GM19025 (cell line): ENCODE measurements at regions not wholly inside any gene's neighbourhood (a gene's known extent, or its start where the extent isn't known, plus 50 kb on each side); places are given as distances from the start of the nearest gene placed in this dataset.
"Not testable (repeated sequence)": the region's sequence is repeated elsewhere in the genome, so short reads cannot be mapped to it uniquely, and the experiment has no call there.

Experiments
- ATAC-seq: cut with Tn5 transposase; IDR thresholded peaks from one replicate; pipeline ENCODE4 v1.9.1; 2021; ENCODE audit warnings: mild to moderate bottlenecking, low read depth, moderate library complexity; ENCODE audit not compliant: unreplicated experiment

DNA sequence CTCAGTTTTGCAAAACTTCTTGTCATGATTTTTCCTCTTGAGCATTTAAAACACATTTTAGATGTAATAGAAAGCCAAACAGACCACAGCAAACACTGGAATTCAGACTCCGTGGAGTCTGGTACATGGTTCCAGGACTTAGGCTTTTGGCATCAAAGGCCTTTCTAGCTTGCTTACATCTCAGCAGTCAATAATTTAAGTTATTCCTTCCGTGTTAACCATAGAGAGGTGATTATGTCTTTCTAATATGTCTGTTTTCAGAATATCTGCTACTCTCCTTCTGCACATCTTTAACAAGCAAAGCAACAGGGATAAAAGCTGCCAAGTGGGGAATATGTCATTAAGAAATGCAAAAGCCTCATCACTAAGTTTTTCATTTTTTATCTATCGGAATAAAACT is 171.7 kb upstream of the CRBN start:
- ATAC-seq, result no peak

DNA sequence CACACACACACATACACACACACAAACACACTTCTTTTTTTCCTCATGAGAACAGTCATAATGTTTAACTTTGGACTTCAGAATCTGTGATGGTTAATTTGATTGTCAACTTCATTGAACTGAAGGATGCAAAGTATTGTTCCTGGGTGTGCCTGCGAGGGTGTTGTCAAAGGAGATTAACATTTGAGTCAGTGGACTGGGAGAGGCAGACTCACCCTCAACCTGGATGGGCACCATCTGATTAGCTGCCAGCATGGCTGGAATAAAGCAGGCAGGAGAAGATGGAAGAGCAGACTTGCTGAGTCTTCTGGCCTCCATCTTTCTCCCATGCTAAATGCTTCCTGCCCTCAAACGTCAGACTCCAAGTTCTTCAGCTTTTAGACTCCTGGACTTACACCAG is 167.6 kb upstream of the CRBN start:
- not testable (repeated sequence) for ATAC-seq

GRCh38 chr3:3346556-3346955 is 167.1 kb upstream of the CRBN start:
- no peak for ATAC-seq

DNA sequence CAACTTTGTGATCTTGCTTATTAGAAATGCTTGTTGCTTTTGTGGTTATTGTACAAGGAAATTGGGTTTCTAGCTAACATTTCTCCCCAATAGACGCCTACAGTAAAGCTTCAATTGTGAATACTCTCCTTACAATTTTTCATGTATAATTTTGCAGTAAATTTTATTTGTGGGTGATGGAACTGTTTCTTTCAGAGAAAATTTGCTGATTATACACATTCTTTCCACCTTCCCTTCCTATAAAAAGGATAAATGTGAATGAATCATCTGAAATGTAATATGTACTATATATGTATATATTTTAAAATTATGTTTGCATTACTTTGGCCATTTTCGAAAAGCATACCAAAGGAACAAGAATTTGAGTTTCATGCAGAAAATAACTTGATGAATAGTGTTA is 162.7 kb upstream of the CRBN start:
- ATAC-seq, result no peak

DNA sequence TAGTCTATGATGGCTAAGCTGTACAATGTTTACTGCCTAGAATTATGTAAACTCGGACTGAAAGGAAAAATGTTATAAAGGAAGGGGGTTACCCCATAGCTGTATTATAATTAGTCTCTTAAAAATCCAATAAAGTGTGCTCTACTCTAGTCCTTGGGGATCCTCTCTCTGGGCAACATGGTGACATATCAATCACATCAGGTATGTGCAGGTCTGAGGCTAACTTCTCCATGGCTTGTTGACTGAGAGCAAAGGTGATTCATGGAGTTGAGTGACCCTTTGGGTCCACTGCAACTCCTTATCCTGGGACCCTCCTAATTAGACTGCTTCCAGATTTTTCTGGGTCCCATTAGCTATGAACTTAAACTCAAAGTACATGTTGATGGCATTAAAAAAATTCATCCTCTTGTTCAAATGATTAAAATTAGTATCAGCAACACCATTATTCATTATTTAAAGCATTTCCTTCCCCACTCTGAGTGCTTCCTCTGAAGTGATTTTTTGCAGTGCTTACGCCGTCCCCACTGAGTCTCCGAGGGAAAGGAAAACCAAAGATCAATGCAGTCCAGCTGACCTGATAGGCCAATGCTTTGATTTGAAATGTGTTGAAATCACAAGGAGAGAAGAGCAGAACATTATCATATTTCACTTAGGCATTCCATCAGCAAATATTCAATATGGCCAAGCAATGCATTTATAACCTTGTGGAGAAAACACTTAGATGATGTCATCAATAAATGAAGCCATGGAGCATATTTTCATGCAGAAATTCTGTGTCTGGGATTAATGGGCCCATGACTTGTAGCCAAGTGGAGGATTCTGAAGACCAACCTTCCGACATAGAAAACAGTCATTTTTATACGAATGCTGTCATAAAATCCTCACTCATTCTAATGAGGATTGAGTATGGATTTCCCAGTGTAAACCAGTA is 161.7 kb upstream of the CRBN start:
- no peak for ATAC-seq

DNA sequence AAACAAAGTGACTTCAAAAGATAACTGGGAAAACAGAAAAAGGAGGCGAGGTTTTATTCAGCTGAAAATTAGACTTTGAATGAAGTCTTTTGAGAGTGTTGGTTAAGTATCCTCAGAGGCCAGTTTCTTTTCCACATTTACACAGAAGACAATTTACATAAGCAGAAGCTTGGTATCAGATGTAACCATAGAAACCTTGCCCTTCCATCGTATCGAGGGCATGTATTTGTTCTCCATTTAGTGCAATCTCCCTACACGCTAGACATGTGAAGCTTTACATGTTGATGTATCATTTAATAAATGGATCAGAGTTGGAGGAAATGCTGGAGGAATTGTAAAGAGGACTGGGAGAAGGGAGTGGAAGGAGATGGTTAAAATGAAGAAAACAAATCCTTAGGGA is 161.0 kb upstream of the CRBN start:
- ATAC-seq, result no peak

GRCh38 chr3:3335903-3336302 is 156.4 kb upstream of the CRBN start:
- ATAC-seq, result no peak

DNA sequence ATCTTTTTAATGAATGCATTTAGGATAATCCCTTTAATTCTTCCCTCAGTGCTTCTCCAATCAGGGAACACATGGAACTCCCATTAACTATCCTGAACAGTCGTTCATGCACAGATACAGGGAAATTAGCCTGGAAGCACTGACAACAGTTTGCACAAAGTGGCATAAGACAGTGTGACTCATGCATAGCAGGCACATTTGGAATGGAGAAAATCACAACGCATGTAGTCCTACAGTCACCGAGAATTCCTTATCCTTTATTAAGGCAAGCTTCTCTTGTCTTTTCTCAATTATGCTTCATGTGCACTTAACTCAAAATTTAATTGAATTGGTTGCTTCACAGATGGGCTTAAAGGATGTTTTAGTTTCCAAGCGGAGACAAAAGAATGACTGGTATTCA is 155.0 kb upstream of the CRBN start:
- no peak for ATAC-seq

- no peak for ATAC-seq
Measured at GRCh38 chr3:3333571-3333970, 154.1 kb upstream of the CRBN start.

DNA sequence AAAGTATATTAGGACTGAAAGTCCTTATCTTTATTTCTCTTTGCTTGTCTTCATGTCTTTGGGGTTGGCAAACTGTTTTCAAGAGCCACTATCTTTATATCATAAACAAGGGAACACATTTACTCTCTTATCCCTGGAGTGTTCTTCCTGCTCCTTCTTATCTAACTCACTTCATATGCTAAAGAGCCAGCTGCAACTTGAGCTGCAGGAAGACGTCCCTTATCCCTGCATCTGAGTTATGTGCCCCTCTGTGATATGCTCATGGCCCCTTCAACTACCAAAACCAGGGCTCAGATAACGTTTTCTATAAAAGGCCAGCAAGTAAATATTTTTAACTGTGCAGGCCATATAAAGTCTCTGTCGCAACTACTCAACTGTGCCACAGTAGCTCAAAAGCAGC is 137.0 kb upstream of the CRBN start:
- ATAC-seq, result no peak

DNA sequence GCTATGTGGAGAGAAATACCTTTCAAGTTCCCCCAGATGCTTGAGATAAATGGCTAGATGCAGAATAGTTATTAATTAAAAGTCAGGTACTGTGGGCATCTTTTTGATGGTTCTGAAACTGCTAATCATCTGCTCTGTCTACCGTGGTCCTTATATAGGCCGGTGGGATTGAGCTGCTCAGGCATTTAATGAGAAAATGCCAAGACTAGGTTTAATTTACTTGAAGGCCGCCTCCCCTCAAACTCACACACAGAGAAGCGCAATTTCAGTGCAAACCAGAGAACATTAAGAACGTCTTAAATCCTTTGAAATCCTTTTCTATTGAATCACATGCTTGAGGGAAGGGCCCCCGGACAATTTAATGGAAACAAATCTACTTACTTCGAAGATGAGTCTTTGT is 136.4 kb upstream of the CRBN start:
- no peak for ATAC-seq

DNA sequence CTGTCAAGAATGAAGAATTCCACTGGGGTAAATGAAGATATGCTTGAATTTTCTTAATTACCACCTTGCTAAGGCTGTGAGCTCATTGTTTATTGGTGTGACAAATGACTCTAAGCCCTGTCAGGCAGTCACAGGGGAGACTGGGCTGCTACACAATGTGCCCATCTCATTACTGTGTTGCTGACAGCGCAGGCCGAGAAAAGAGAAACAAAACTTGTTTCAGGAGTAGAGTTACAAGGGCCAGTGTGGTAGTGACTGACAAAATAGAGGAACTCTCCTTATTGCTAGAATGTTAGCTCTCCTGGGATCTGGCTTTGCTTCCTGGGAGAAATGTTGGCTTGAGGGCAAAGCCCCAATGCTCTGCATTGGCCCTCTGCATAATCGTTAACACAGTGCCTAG is 130.4 kb upstream of the CRBN start:
- ATAC-seq, result no peak

GRCh38 chr3:3308809-3309208 is 129.3 kb upstream of the CRBN start:
- no peak for ATAC-seq

GRCh38 chr3:3307491-3307890 is 128.0 kb upstream of the CRBN start:
- ATAC-seq, result no peak

DNA sequence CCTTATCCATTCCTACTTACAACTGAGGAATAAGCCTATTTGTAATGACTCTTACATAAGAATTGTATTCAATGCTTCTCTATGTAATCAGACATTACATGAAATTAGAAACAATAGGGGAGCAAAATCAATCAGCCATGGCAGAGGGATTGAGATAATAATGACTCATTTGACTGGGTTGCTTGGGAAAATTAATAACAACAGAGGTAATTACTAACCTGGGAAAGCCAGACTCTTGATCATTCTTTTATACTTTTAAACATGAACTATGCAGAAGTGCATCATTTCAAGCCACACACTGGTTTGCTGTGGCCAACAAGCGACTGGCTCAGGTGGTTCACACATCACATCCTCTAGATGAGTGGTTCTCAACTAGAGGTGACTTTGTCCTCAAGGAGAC is 126.3 kb upstream of the CRBN start:
- ATAC-seq, result no peak

GRCh38 chr3:3305084-3305483 is 125.6 kb upstream of the CRBN start:
- no peak for ATAC-seq

- no peak for ATAC-seq
Measured at GRCh38 chr3:3303636-3304035, 124.1 kb upstream of the CRBN start.

DNA sequence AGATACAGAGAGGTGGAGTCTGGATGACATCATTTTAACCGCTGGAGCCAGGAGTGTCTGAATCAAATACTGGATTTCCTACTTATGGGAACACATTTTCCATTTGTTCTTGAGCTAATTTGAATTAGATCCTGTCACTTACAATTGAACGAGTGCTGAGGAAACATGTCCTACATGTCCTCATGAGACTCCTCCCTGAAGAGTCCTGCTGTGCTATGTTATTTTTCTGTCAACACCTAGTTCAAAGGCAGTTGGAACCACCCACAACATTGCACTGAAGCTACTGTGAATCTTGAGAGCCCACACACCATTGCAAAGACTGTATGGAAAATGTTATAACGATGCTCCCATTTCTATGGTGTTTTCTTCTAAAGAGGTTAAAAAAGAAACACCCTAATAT is 123.5 kb upstream of the CRBN start:
- ATAC-seq, result no peak

DNA sequence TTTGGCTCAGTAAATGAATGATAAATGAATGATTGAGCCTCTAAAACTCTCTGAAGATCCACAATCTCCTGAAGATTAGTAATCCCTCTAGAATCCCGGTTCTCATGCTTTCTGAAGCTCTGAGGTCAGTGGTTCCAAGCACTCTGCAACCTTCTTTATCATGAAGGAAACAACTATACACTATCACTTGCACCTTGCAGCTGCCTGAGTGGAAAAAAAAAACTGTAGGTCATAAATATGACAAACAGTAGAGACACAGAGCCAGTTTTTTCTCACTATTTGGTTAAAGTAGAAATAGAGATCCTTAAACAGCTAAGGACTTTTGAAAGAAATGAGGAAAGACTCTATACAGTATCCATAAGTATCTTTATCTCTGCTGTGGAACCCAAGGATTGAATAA is 122.0 kb upstream of the CRBN start:
- no peak for ATAC-seq

DNA sequence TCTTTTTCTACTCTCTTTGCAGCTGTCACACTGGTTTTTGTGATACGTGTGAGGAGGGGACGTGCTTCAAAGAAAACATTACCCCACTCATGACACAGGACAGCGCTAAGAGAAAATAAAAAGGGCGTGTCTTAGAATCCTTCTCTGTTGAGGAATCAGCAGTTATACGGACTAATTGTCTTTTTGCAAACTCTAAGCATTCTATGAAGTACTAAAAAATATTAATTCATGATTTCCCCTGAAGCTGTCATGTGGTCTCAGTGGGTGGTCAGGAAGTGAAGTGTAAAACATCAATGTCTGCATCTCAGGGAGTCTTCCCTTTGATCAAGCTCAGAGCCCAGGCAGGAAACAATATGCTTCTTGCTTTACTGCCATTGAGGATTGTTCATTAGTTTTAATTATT is 117.5 kb upstream of the CRBN start:
- no peak for ATAC-seq

DNA sequence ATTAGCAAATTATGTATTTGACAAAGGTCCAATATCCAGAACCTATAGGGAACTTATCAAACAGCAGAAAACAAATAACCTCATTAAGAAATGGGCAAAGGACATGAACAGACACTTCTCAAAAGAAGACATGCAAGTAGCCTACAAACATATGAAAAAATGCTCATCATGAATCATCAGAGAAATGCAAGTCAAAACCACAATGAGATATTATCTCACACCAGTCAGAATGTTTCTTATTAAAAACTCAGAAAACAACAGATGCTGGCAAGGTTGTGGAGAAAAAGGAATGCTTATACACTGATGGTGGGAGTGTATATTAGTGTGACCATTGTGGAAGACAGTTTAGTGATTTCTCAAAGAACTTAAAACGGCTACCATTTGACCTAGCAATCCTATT is 116.1 kb upstream of the CRBN start:
- ATAC-seq, result no peak

- not testable (repeated sequence) for ATAC-seq
Measured at GRCh38 chr3:3291756-3292283, 112.3 kb upstream of the CRBN start.
